ENCODE measurements at regions not wholly inside any gene's neighbourhood (a gene's known extent, or its start where the extent isn't known, plus 50 kb on each side); places are given as distances from the start of the nearest gene placed in this dataset.

GRCh38 chr20:41939659-41940058 lies 321.5 kb upstream of the CHD6 start:
- no peak for DNase-seq

- DNase-seq, result no peak
Observed at GRCh38 chr20:41938353-41938752, 320.2 kb upstream of the CHD6 start.

GRCh38 chr20:41935259-41935791 lies 317.1 kb upstream of the CHD6 start:
- no peak for DNase-seq

GRCh38 chr20:41932431-41932830 lies 314.3 kb upstream of the CHD6 start:
- no peak for DNase-seq

GRCh38 chr20:41927655-41928054 lies 309.5 kb upstream of the CHD6 start:
- no peak for DNase-seq

- DNase-seq, result no peak
Observed at GRCh38 chr20:41927189-41927588, 309.0 kb upstream of the CHD6 start.

- DNase-seq, result no peak
Observed at GRCh38 chr20:41925476-41925875, 307.3 kb upstream of the CHD6 start.

GRCh38 chr20:41923624-41924023 lies 305.4 kb upstream of the CHD6 start:
- no peak for DNase-seq

GRCh38 chr20:41913146-41913545 lies 295.0 kb upstream of the CHD6 start:
- DNase-seq, result no peak

- DNase-seq, result no peak
Observed at GRCh38 chr20:41910558-41910957, 292.4 kb upstream of the CHD6 start.

GRCh38 chr20:41905199-41905598 lies 287.0 kb upstream of the CHD6 start:
- no peak for DNase-seq

GRCh38 chr20:41903586-41903985 lies 285.4 kb upstream of the CHD6 start:
- no peak for DNase-seq

GRCh38 chr20:41902346-41902745 lies 284.2 kb upstream of the CHD6 start:
- DNase-seq, result no peak

GRCh38 chr20:41900201-41900691 lies 282.1 kb upstream of the CHD6 start:
- peak; percentile 28 for DNase-seq

- DNase-seq, result no peak
Observed at GRCh38 chr20:41897708-41898107, 279.5 kb upstream of the CHD6 start.

GRCh38 chr20:41895241-41896032 lies 277.3 kb upstream of the CHD6 start:
- no peak for DNase-seq

GRCh38 chr20:41894255-41894963 lies 276.2 kb upstream of the CHD6 start:
- no peak for DNase-seq

GRCh38 chr20:41892031-41892430 lies 273.9 kb upstream of the CHD6 start:
- no peak for DNase-seq

GRCh38 chr20:41889844-41890224 lies 271.7 kb upstream of the CHD6 start:
- no peak for DNase-seq

GRCh38 chr20:41889126-41889843 lies 271.1 kb upstream of the CHD6 start:
- DNase-seq, result peak; percentile 5

- DNase-seq, result no peak
Observed at GRCh38 chr20:41888434-41888833, 270.3 kb upstream of the CHD6 start.

GRCh38 chr20:41887500-41887899 lies 269.3 kb upstream of the CHD6 start:
- no peak for DNase-seq

GRCh38 chr20:41881466-41882046 lies 263.4 kb upstream of the CHD6 start:
- no peak for DNase-seq
